Spleen (tissue), 11 donors: ENCODE measurements at regions not wholly inside any gene's neighbourhood (a gene's known extent, or its start where the extent isn't known, plus 50 kb on each side); places are given as distances from the start of the nearest gene placed in this dataset.
A peak's percentile ranks its signal among the peaks of the same experiment; 100 is the strongest.

Experiments
- DNase-seq: peaks from one replicate; pipeline ENCODE4 v3.0.0-alpha.2; 2020
- H3K27ac ChIP-seq, 8 donors: fragments of 200-600 bp; sonication (generic) in 7 of 8; 1 replicate in 4 of 8; 2 replicates in 4 of 8; pipeline versions ENCODE4 v1.5.0 to v1.8.0; 2016 to 2021; ENCODE audit warnings: inconsistent platforms in 4 of 8, mild to moderate bottlenecking in 4 of 8, moderate library complexity in 1 of 8
- H3K27me3 ChIP-seq, 7 donors: fragments of 200-600 bp; sonication (generic) in 6 of 7; replicated peaks in 1 of 7; 1 replicate in 4 of 7; 2 replicates in 3 of 7; pipeline versions ENCODE4 v1.5.0 to v1.8.0; 2016 to 2021; ENCODE audit warnings: inconsistent platforms in 3 of 7, mild to moderate bottlenecking in 1 of 7
- H3K36me3 ChIP-seq, 6 donors: fragments of 200-600 bp; sonication (generic) in 5 of 6; 1 replicate in 4 of 6; 2 replicates in 2 of 6; pipeline versions ENCODE4 v1.5.0 to v1.8.0; 2016 to 2021; ENCODE audit warnings: inconsistent platforms in 2 of 6
- H3K4me1 ChIP-seq, 6 donors: fragments of 200-600 bp; sonication (generic) in 5 of 6; 1 replicate in 3 of 6; 2 replicates in 3 of 6; pipeline versions ENCODE4 v1.5.0 to v1.8.0; 2016 to 2021; ENCODE audit warnings: inconsistent platforms in 3 of 6
- H3K4me3 ChIP-seq, 8 donors: fragments of 200-600 bp; sonication (generic) in 7 of 8; 1 replicate in 4 of 8; 2 replicates in 4 of 8; pipeline versions ENCODE4 v1.5.0 to v1.8.0; 2016 to 2021; ENCODE audit warnings: inconsistent platforms in 4 of 8, mild to moderate bottlenecking in 4 of 8, moderate library complexity in 2 of 8
- H3K9me3 ChIP-seq, 8 donors: fragments of 200-600 bp; sonication (generic) in 7 of 8; 1 replicate in 4 of 8; 2 replicates in 4 of 8; pipeline versions ENCODE4 v1.5.0 to v1.8.0; 2016 to 2021; ENCODE audit warnings: inconsistent platforms in 4 of 8
- CTCF ChIP-seq, 11 experiments: fragments of 200-600 bp in 7 of 11; fragments of 450-650 bp in 4 of 11; sonication (generic) in 4 of 11; IDR thresholded peaks in 8 of 11; conservative IDR thresholded peaks in 3 of 11; 1 replicate in 7 of 11; 2 replicates in 4 of 11; pipeline versions ENCODE4 v1.4.0 to v1.8.0; 2016 to 2021; ENCODE audit warnings: antibody characterized with exemption in 11 of 11, inconsistent platforms in 4 of 11, mild to moderate bottlenecking in 1 of 11
- POLR2A ChIP-seq, 3 donors: fragments of 450-650 bp; IDR thresholded peaks; one replicate each; pipeline ENCODE4 v1.5.1; 2017; ENCODE audit warnings: antibody characterized with exemption in 3 of 3, mild to moderate bottlenecking in 1 of 3
- POLR2AphosphoS5 ChIP-seq, 3 donors: sonication (generic); formaldehyde crosslinking; IDR thresholded peaks; one replicate each; pipeline ENCODE4 v1.5.1; 2017; ENCODE audit warnings: antibody characterized with exemption in 3 of 3
- WGBS, 5 donors: extraction: QIAGEN DNeasy Blood & Tissue Kit in 3 of 5; methylation state at CpG; one replicate each; pipeline versions ENCODE4 v1.1.5 to v1.1.7; 2013 to 2018; 5-methylcytosine and 5-hydroxymethylcytosine counted together
- intact Hi-C: fragments of 100-400 bp; cut with DNase I; formaldehyde crosslinking; loops from one replicate; pipeline ENCODE4 v1.15.0; 2023; ENCODE audit warnings: low total_unique reads
- donor health status: healthy with polysubstance abuse.
- donor health status: DM: no; HTN: no; CAD: no; lungs with moderate emphysema.
- donor health status: DM: no; HTN: no; CAD: no.
- donor health status: Bipolar disorder and iron deficiency.
- donor health status: healthy.
- donor health status: DM: no; HTN: no; CAD: no.
- donor health status: DM: yes; HTN: yes; CAD: no.

- H3K36me3 ChIP-seq = no peaks in the 10 kb centered on the region
- DNase-seq = no peak
- H3K27ac ChIP-seq = peak overlapping the region in 2 of 8 donors; percentile 31 to 61
- H3K9me3 ChIP-seq = no peaks in the 10 kb centered on the region
- TF ChIP-seq POLR2AphosphoS5 (IDR thresholded peaks at IDR 0.05) (no peak), CTCF (IDR thresholded peaks at IDR 0.05 in 8 of 11, conservative IDR thresholded peaks at IDR 0.05 in 3 of 11) (no peak), POLR2A (IDR thresholded peaks at IDR 0.05) (no peak)
- no peak overlapping the region for H3K4me3 ChIP-seq
- H3K27me3 ChIP-seq = no peaks in the 10 kb centered on the region
- intact Hi-C loops = no loop called here
- no peaks in the 10 kb centered on the region for H3K4me1 ChIP-seq
- 70 to 82% (median 72%) methylated on average over 4 of the region's 4 CpGs for WGBS, 5 donors
Observed at GRCh38 chr2:66695226-66695735, 260.4 kb downstream of the MEIS1 start.

- Histone ChIP-seq H3K36me3 (no peaks in the 10 kb centered on the region), H3K4me3 (no peak overlapping the region), H3K27me3 (no peaks in the 10 kb centered on the region), H3K9me3 (no peaks in the 10 kb centered on the region), H3K27ac (peak overlapping the region in 3 of 8 donors; percentile 20 to 61 (median 46)), H3K4me1 (no peaks in the 10 kb centered on the region)
- no peak for DNase-seq
- 72 to 83% (median 81%) methylated on average over 7 of the region's 7 CpGs for WGBS, 5 donors
- intact Hi-C loops = no loop called here
- no peak for TF ChIP-seq CTCF (IDR thresholded peaks at IDR 0.05 in 8 of 11, conservative IDR thresholded peaks at IDR 0.05 in 3 of 11)
- no peak for TF ChIP-seq POLR2AphosphoS5 (IDR thresholded peaks at IDR 0.05)
- no peak for TF ChIP-seq POLR2A (IDR thresholded peaks at IDR 0.05)
Observed at GRCh38 chr2:66696374-66696773, 261.4 kb downstream of the MEIS1 start.

GRCh38 chr2:66696886-66697285, 262.0 kb downstream of the MEIS1 start:
- Histone ChIP-seq H3K4me1 (no peaks in the 10 kb centered on the region), H3K9me3 (no peaks in the 10 kb centered on the region), H3K27ac (peak overlapping the region in 3 of 8 donors; percentile 20 to 61 (median 46)), H3K27me3 (no peaks in the 10 kb centered on the region), H3K36me3 (no peaks in the 10 kb centered on the region), H3K4me3 (no peak overlapping the region)
- WGBS, 5 donors = 69 to 91% (median 86%) methylated on average over 4 of the region's 4 CpGs
- DNase-seq = no peak
- intact Hi-C loops = no loop called here
- no peak for TF ChIP-seq POLR2AphosphoS5 (IDR thresholded peaks at IDR 0.05)
- TF ChIP-seq POLR2A (IDR thresholded peaks at IDR 0.05) = no peak
- TF ChIP-seq CTCF (IDR thresholded peaks at IDR 0.05 in 8 of 11, conservative IDR thresholded peaks at IDR 0.05 in 3 of 11) = no peak

- no peak overlapping the region for H3K4me3 ChIP-seq
- H3K27ac ChIP-seq = peak overlapping the region in 5 of 8 donors; percentile 9 to 61 (median 35)
- no peaks in the 10 kb centered on the region for H3K4me1 ChIP-seq
- intact Hi-C loops = no loop called here
- H3K27me3 ChIP-seq = no peaks in the 10 kb centered on the region
- no peaks in the 10 kb centered on the region for H3K9me3 ChIP-seq
- no peak for TF ChIP-seq POLR2A (IDR thresholded peaks at IDR 0.05)
- DNase-seq = no peak
- H3K36me3 ChIP-seq = no peaks in the 10 kb centered on the region
- WGBS, 5 donors = 47 to 73% (median 69%) methylated on average over 4 of the region's 4 CpGs
Observed at GRCh38 chr2:66697366-66697765, 262.4 kb downstream of the MEIS1 start.

- Histone ChIP-seq H3K9me3 (no peaks in the 10 kb centered on the region), H3K36me3 (no peaks in the 10 kb centered on the region), H3K4me1 (no peaks in the 10 kb centered on the region), H3K4me3 (no peak overlapping the region), H3K27ac (peak overlapping the region in 4 of 8 donors; percentile 9 to 61 (median 40)), H3K27me3 (no peaks in the 10 kb centered on the region)
- DNase-seq = no peak
- WGBS, 5 donors = 66 to 86% (median 76%) methylated on average over 3 of the region's 3 CpGs
- intact Hi-C loops = no loop called here
- TF ChIP-seq CTCF (IDR thresholded peaks at IDR 0.05 in 8 of 11, conservative IDR thresholded peaks at IDR 0.05 in 3 of 11) = no peak
- no peak for TF ChIP-seq POLR2A (IDR thresholded peaks at IDR 0.05)
- no peak for TF ChIP-seq POLR2AphosphoS5 (IDR thresholded peaks at IDR 0.05)
Observed at GRCh38 chr2:66698091-66698490, 263.2 kb downstream of the MEIS1 start.
